Ishikawa (cell line): ENCODE measurements at regions not wholly inside any gene's neighbourhood (a gene's known extent, or its start where the extent isn't known, plus 50 kb on each side); places are given as distances from the start of the nearest gene placed in this dataset.

Experiments
- CEBPB ChIP-seq: IDR thresholded peaks from 2 replicates; pipeline ENCODE4 v1.6.1; 2012
- CREB1 ChIP-seq: IDR thresholded peaks from 2 replicates; pipeline ENCODE4 v1.6.1; 2012; ENCODE audit warnings: low read depth
- EGR1 ChIP-seq: IDR thresholded peaks from 2 replicates; pipeline ENCODE4 v1.6.1; 2012
- EP300 ChIP-seq: IDR thresholded peaks from 2 replicates; pipeline ENCODE4 v1.6.1; 2012; ENCODE audit warnings: borderline replicate concordance
- FOXM1 ChIP-seq: IDR thresholded peaks from 2 replicates; pipeline ENCODE4 v1.6.1; 2012; ENCODE audit warnings: low read depth, borderline replicate concordance
- MAX ChIP-seq: IDR thresholded peaks from 2 replicates; pipeline ENCODE4 v1.6.1; 2012
- NFIC ChIP-seq: IDR thresholded peaks from 2 replicates; pipeline ENCODE4 v1.6.1; 2012
- RAD21 ChIP-seq: IDR thresholded peaks from 2 replicates; pipeline ENCODE4 v1.6.1; 2012; ENCODE audit warnings: low read depth
- REST ChIP-seq: IDR thresholded peaks from 2 replicates; pipeline ENCODE4 v1.6.1; 2012; ENCODE audit warnings: low read depth, mild to moderate bottlenecking
- TAF1 ChIP-seq: IDR thresholded peaks from 2 replicates; pipeline ENCODE4 v1.6.1; 2012; ENCODE audit warnings: low read depth, mild to moderate bottlenecking
- TCF12 ChIP-seq: IDR thresholded peaks from 2 replicates; pipeline ENCODE4 v1.6.1; 2012; ENCODE audit warnings: low read depth
- TEAD4 ChIP-seq: IDR thresholded peaks from 2 replicates; pipeline ENCODE4 v1.6.1; 2012
- USF1 ChIP-seq: IDR thresholded peaks from 2 replicates; pipeline ENCODE4 v1.6.1; 2012
- YY1 ChIP-seq: IDR thresholded peaks from 2 replicates; pipeline ENCODE4 v1.6.1; 2012; ENCODE audit warnings: low read depth
- ZBTB7A ChIP-seq: IDR thresholded peaks from 2 replicates; pipeline ENCODE4 v1.6.1; 2012; ENCODE audit warnings: low read depth

- TF ChIP-seq ZBTB7A (no peak), CEBPB (no peak), USF1 (no peak), YY1 (no peak), FOXM1 (no peak), TEAD4 (no peak), TAF1 (no peak), EP300 (no peak), TCF12 (no peak), MAX (no peak), RAD21 (no peak), REST (no peak), CREB1 (no peak), EGR1 (no peak), NFIC (no peak)
Observed at GRCh38 chr5:168073311-168073710, 218.1 kb upstream of the WWC1 start.

GRCh38 chr5:168073991-168074800, 217.2 kb upstream of the WWC1 start:
- no peak for TF ChIP-seq CEBPB
- no peak for TF ChIP-seq TEAD4
- TF ChIP-seq FOXM1 = no peak
- no peak for TF ChIP-seq TCF12
- TF ChIP-seq EP300 = no peak
- TF ChIP-seq TAF1 = no peak
- no peak for TF ChIP-seq MAX
- no peak for TF ChIP-seq EGR1
- TF ChIP-seq REST = no peak
- TF ChIP-seq ZBTB7A = no peak
- no peak for TF ChIP-seq USF1
- TF ChIP-seq CREB1 = no peak
- no peak for TF ChIP-seq NFIC
- no peak for TF ChIP-seq RAD21
- no peak for TF ChIP-seq YY1

GRCh38 chr5:168075387-168075786, 216.1 kb upstream of the WWC1 start:
- TF ChIP-seq CREB1 (no peak), MAX (no peak), FOXM1 (no peak), EP300 (no peak), EGR1 (no peak), ZBTB7A (no peak), CEBPB (no peak), YY1 (no peak), TAF1 (no peak), RAD21 (no peak), NFIC (no peak), TCF12 (no peak), USF1 (no peak)

GRCh38 chr5:168076561-168076991, 214.9 kb upstream of the WWC1 start:
- TF ChIP-seq TCF12 = no peak
- TF ChIP-seq RAD21 = peak; percentile 45
- TF ChIP-seq ZBTB7A = no peak

- TF ChIP-seq CREB1 (no peak), TAF1 (no peak), YY1 (no peak), CEBPB (no peak), NFIC (no peak), MAX (no peak), TCF12 (no peak), EP300 (no peak), ZBTB7A (no peak), REST (no peak), RAD21 (no peak), USF1 (no peak), TEAD4 (no peak), FOXM1 (no peak)
Observed at GRCh38 chr5:168085261-168086031, 206.0 kb upstream of the WWC1 start.
